B cell (primary cell): ENCODE measurements at regions not wholly inside any gene's neighbourhood (a gene's known extent, or its start where the extent isn't known, plus 50 kb on each side); places are given as distances from the start of the nearest gene placed in this dataset.
"Not testable (repeated sequence)": the region's sequence is repeated elsewhere in the genome, so short reads cannot be mapped to it uniquely, and the experiment has no call there.

Source experiments
- ATAC-seq: fragments of 200-7000 bp; cut with Tn5 transposase; one replicate; pipeline ENCODE4 v1.10.0; 2021; ENCODE audit warnings: low read depth, mild to moderate bottlenecking, moderate number of reproducible peaks, moderate library complexity
- CTCF ChIA-PET: fragments of 350-600 bp; sonication (Branson Sonifier 250); formaldehyde crosslinking; loops from one replicate; lab custom pipeline; 2021; ENCODE audit warnings: antibody characterized with exemption, inconsistent platforms; lab: Charles Lee
- POLR2A ChIA-PET: fragments of 350-600 bp; sonication (Branson Sonifier 250); formaldehyde crosslinking; loops from one replicate; lab custom pipeline; 2021; ENCODE audit warnings: antibody characterized with exemption; lab: Charles Lee
- DNase-seq: peaks from one replicate; pipeline ENCODE4 v3.0.0; 2013
- H2AFZ ChIP-seq: 2 replicates; pipeline ENCODE4 v1.6.1; 2012; ENCODE audit warnings: mild to moderate bottlenecking, low read depth, low read length; ENCODE audit not compliant: insufficient read depth, poor library complexity, severe bottlenecking
- H3K27ac ChIP-seq, 2 donors: 1 replicate in 1 of 2; 2 replicates in 1 of 2; pipeline ENCODE4 v1.5.1; 2012 to 2013; ENCODE audit warnings: low read length in 2 of 2, mild to moderate bottlenecking in 2 of 2, moderate library complexity in 1 of 2
- H3K27me3 ChIP-seq, 4 experiments: fragments of 200-600 bp in 1 of 4; sonication (generic) in 1 of 4; replicated peaks in 1 of 4; 1 replicate in 2 of 4; 2 replicates in 2 of 4; pipeline versions ENCODE4 v1.6.1 to v1.7.0; 2013 to 2016; ENCODE audit warnings: low read length in 3 of 4, mild to moderate bottlenecking in 2 of 4, mixed read lengths in 1 of 4, moderate library complexity in 1 of 4; ENCODE audit not compliant: insufficient read depth in 4 of 4, control insufficient read depth in 3 of 4; ENCODE audit errors: control extremely low read depth in 1 of 4
- H3K36me3 ChIP-seq, 2 experiments: replicated peaks in 1 of 2; 1 replicate in 1 of 2; 2 replicates in 1 of 2; pipeline versions ENCODE4 v1.6.1 to v1.7.1; 2013; ENCODE audit warnings: low read length in 1 of 2; ENCODE audit not compliant: insufficient read depth in 2 of 2, control insufficient read depth in 1 of 2; ENCODE audit errors: control extremely low read depth in 1 of 2, extremely low read depth in 1 of 2
- H3K4me1 ChIP-seq, 2 donors: fragments of 200-600 bp in 1 of 2; sonication (generic) in 1 of 2; 1 replicate in 1 of 2; 2 replicates in 1 of 2; pipeline versions ENCODE4 v1.5.1 to v1.6.1; 2013 to 2017; ENCODE audit warnings: low read length in 2 of 2; ENCODE audit not compliant: control insufficient read depth in 2 of 2, insufficient read depth in 2 of 2
- H3K4me2 ChIP-seq: replicated peaks from 2 replicates; pipeline ENCODE3; 2012; ENCODE audit warnings: mild to moderate bottlenecking, low read depth, low read length; ENCODE audit not compliant: poor library complexity, severe bottlenecking
- H3K4me3 ChIP-seq, 5 experiments: fragments of 200-600 bp in 1 of 5; sonication (generic) in 1 of 5; 1 replicate in 3 of 5; 2 replicates in 2 of 5; pipeline versions ENCODE4 v1.5.1 to v1.7.0; 2011 to 2016; ENCODE audit warnings: low read length in 4 of 5, mild to moderate bottlenecking in 4 of 5, low read depth in 2 of 5, control low read depth in 1 of 5, moderate library complexity in 1 of 5; ENCODE audit not compliant: insufficient read depth in 1 of 5; ENCODE audit errors: control extremely low read depth in 1 of 5, extremely low read depth in 1 of 5
- H3K79me2 ChIP-seq: fragments of 200-600 bp; sonication (generic); one replicate; pipeline ENCODE4 v1.6.0; 2016; ENCODE audit warnings: low read length; ENCODE audit not compliant: control insufficient read depth, insufficient read depth
- H3K9ac ChIP-seq: fragments of 200-600 bp; sonication (generic); 2 replicates; pipeline ENCODE4 v1.6.1; 2017; ENCODE audit warnings: mild to moderate bottlenecking, low read length, moderate library complexity
- H3K9me3 ChIP-seq, 3 donors: one replicate each; pipeline versions ENCODE4 v1.6.1 to v1.7.1; 2013; ENCODE audit warnings: low read length in 2 of 3; ENCODE audit not compliant: control insufficient read depth in 2 of 3, insufficient read depth in 1 of 3; ENCODE audit errors: control extremely low read depth in 1 of 3
- H4K20me1 ChIP-seq: 2 replicates; pipeline ENCODE4 v1.6.0; 2012; ENCODE audit warnings: mild to moderate bottlenecking, low read length; ENCODE audit not compliant: insufficient read depth, control insufficient read depth, poor library complexity, severe bottlenecking
- H3K27ac Mint-ChIP-seq: one replicate; pipeline ENCODE4 v1.8.0; 2021; ENCODE audit warnings: mixed read lengths
- H3K27me3 Mint-ChIP-seq: one replicate; pipeline ENCODE4 v1.8.0; 2021; ENCODE audit warnings: mixed read lengths
- H3K4me1 Mint-ChIP-seq: one replicate; pipeline ENCODE4 v1.8.0; 2021; ENCODE audit warnings: mixed read lengths
- H3K4me3 Mint-ChIP-seq: one replicate; pipeline ENCODE4 v1.8.0; 2021; ENCODE audit warnings: mixed read lengths
- H3K9me3 Mint-ChIP-seq: one replicate; pipeline ENCODE4 v1.8.0; 2022; ENCODE audit warnings: mixed read lengths; ENCODE audit not compliant: insufficient read depth
- WGBS: methylation state at CpG from one replicate; pipeline ENCODE4 v1.1.5; 2013; ENCODE audit warnings: missing lambda C conversion rate; ENCODE audit not compliant: insufficient coverage; 5-methylcytosine and 5-hydroxymethylcytosine counted together
- intact Hi-C: fragments of 100-400 bp; cut with micrococcal nuclease; formaldehyde crosslinking; loops from one replicate; pipeline ENCODE4 v1.10.0; 2022

DNA sequence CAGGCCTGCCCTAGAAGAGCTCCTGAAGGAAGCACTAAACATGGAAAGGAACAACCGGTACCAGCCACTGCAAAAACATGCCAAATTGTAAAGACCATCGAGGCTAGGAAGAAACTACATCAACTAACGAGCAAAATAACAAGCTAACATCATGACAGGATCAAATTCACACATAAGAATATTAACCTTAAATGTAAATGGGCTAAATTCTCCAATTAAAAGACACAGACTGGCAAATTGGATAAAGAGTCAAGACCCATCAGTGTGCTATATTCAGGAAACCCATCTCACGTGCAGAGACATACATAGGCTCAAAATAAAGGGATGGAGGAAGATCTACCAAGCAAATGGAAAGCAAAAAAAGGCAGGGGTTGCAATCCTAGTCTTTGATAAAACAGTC, 54.8 kb upstream of the VPREB1 start:
- intact Hi-C loops, POLR2A ChIA-PET, H4K20me1 ChIP-seq, H3K36me3 ChIP-seq, H3K27me3 ChIP-seq, H3K4me1 ChIP-seq, H3K4me3 Mint-ChIP-seq, H3K4me3 ChIP-seq, ATAC-seq, H3K27me3 Mint-ChIP-seq, H3K4me2 ChIP-seq, DNase-seq, H3K27ac ChIP-seq, H3K9me3 Mint-ChIP-seq, H3K9ac ChIP-seq, H3K27ac Mint-ChIP-seq, H2AFZ ChIP-seq, H3K9me3 ChIP-seq, H3K79me2 ChIP-seq: not testable (repeated sequence)
- WGBS, result no CpG with 5 or more reads among the region's 4 CpGs
- peaks cover 21% of the 10 kb centered on the region for H3K4me1 Mint-ChIP-seq
- CTCF ChIA-PET, result interaction anchor here (0.6 kb wide), 1 partner anchor 130 kb away, joined by 3 read pairs; no protein-coding TSS in a partner anchor

- POLR2A ChIA-PET, ATAC-seq, CTCF ChIA-PET, H3K4me3 ChIP-seq, H3K4me2 ChIP-seq, H3K27ac Mint-ChIP-seq, H3K79me2 ChIP-seq, H3K27ac ChIP-seq, H3K4me1 ChIP-seq, H2AFZ ChIP-seq, intact Hi-C loops, H3K9me3 ChIP-seq, DNase-seq, H3K4me3 Mint-ChIP-seq, H3K27me3 Mint-ChIP-seq, H3K36me3 ChIP-seq, H4K20me1 ChIP-seq, H3K27me3 ChIP-seq, H3K9me3 Mint-ChIP-seq, H3K9ac ChIP-seq: not testable (repeated sequence)
- H3K4me1 Mint-ChIP-seq, result peaks cover 18% of the 10 kb centered on the region
- 87% methylated on average over 6 of the region's 11 CpGs for WGBS
These were observed 56.7 kb upstream of the VPREB1 start for GRCh38 chr22:22187863-22188262.
